Endothelial cell of umbilical vein (primary cell): ENCODE measurements at regions not wholly inside any gene's neighbourhood (a gene's known extent, or its start where the extent isn't known, plus 50 kb on each side); places are given as distances from the start of the nearest gene placed in this dataset.

Source experiments
- BruUV-seq: library from RNA; stranded (reverse); fragments of 400-500 nt; replicated peaks from 2 replicates; lab custom pipeline; 2021; lab: Mats Ljungman, UMichigan
- CTCF ChIA-PET: fragments of 300-600, 350-600 bp; sonication (Branson Sonifier 250); formaldehyde crosslinking; loops from one replicate; lab custom pipeline; 2021; ENCODE audit warnings: antibody characterized with exemption, inconsistent platforms; lab: Charles Lee
- POLR2A ChIA-PET: fragments of 300-600, 350-600 bp; sonication (Branson Sonifier 250); formaldehyde crosslinking; loops from one replicate; lab custom pipeline; 2021; ENCODE audit warnings: antibody characterized with exemption, inconsistent platforms; lab: Charles Lee
- DNase-seq: peaks from one replicate; pipeline ENCODE4 v3.0.0-alpha.2; 2011; ENCODE audit warnings: low read depth, low spot score
- FAIRE-seq: peaks from 2 replicates; lab custom pipeline; 2011; peaks lifted over from hg19 to GRCh38; lab: Jason Lieb, UNC
- H2AFZ ChIP-seq: 2 replicates; pipeline ENCODE4 v1.6.0; 2012; ENCODE audit warnings: low read depth, low read length, control low read depth, inconsistent platforms
- H3K27ac ChIP-seq: 2 replicates; pipeline ENCODE4 v1.5.1; 2011; ENCODE audit warnings: low read depth, mild to moderate bottlenecking, control low read depth, low read length, moderate library complexity; ENCODE audit not compliant: insufficient read depth
- H3K27me3 ChIP-seq, 2 experiments: 2 replicates each; pipeline versions ENCODE4 v1.6.0 to v1.6.1; 2011; ENCODE audit warnings: low read length in 2 of 2, mixed read lengths in 1 of 2; ENCODE audit not compliant: control insufficient read depth in 2 of 2, insufficient read depth in 2 of 2
- H3K36me3 ChIP-seq, 2 experiments: 2 replicates in 1 of 2; 3 replicates in 1 of 2; pipeline ENCODE4 v1.5.1; 2011; ENCODE audit warnings: low read length in 2 of 2, mild to moderate bottlenecking in 1 of 2, moderate library complexity in 1 of 2; ENCODE audit not compliant: control insufficient read depth in 2 of 2, insufficient read depth in 2 of 2; ENCODE audit errors: extremely low read depth in 1 of 2
- H3K4me1 ChIP-seq: 3 replicates; pipeline ENCODE4 v1.5.1; 2011; ENCODE audit warnings: mild to moderate bottlenecking, low read length; ENCODE audit not compliant: control insufficient read depth, insufficient read depth; ENCODE audit errors: extremely low read depth
- H3K4me2 ChIP-seq: 2 replicates; pipeline ENCODE4 v1.6.1; 2011; ENCODE audit warnings: low read length, control low read depth, mixed read lengths; ENCODE audit not compliant: insufficient read depth
- H3K4me3 ChIP-seq, 3 experiments: fragments of 200-600 bp in 1 of 3; sonication (generic), shearing (Covaris generic) in 1 of 3; replicated peaks in 1 of 3; 2 replicates each; pipeline ENCODE4 v1.5.1; 2011 to 2016; ENCODE audit warnings: control low read depth in 3 of 3, low read length in 3 of 3, mild to moderate bottlenecking in 2 of 3, inconsistent platforms in 1 of 3, low read depth in 1 of 3, moderate library complexity in 1 of 3; ENCODE audit not compliant: insufficient read depth in 1 of 3
- H3K79me2 ChIP-seq: 2 replicates; pipeline ENCODE4 v1.6.0; 2012; ENCODE audit warnings: low read length, inconsistent platforms; ENCODE audit not compliant: control insufficient read depth, insufficient read depth
- H3K9ac ChIP-seq: replicated peaks from 2 replicates; pipeline ENCODE3; 2011; ENCODE audit warnings: low read length, control low read depth; ENCODE audit not compliant: insufficient read depth; ENCODE audit errors: extremely low read depth
- H3K9me1 ChIP-seq: replicated peaks from 3 replicates; pipeline ENCODE4 v1.6.0; 2011; ENCODE audit warnings: mild to moderate bottlenecking, low read length; ENCODE audit not compliant: control insufficient read depth, insufficient read depth; ENCODE audit errors: extremely low read depth
- H3K9me3 ChIP-seq: replicated peaks from 2 replicates; pipeline ENCODE4 v1.5.1; 2012; ENCODE audit warnings: low read length, inconsistent platforms; ENCODE audit not compliant: control insufficient read depth, insufficient read depth
- H4K20me1 ChIP-seq: replicated peaks from 2 replicates; pipeline ENCODE3; 2011; ENCODE audit warnings: mild to moderate bottlenecking, low read length; ENCODE audit not compliant: control insufficient read depth, insufficient read depth; ENCODE audit errors: extremely low read depth
- CTCF ChIP-seq, 2 donors: IDR thresholded peaks; 1 replicate in 1 of 2; 2 replicates in 1 of 2; pipeline ENCODE4 v1.5.1; 2011; ENCODE audit warnings: low read length in 2 of 2, mild to moderate bottlenecking in 2 of 2, moderate library complexity in 2 of 2, control low read depth in 1 of 2, inconsistent platforms in 1 of 2, low read depth in 1 of 2; ENCODE audit not compliant: insufficient read depth in 1 of 2; ENCODE audit errors: extremely low read depth in 1 of 2
- EZH2 ChIP-seq: IDR thresholded peaks from 2 replicates; pipeline ENCODE4 v1.6.1; 2012; ENCODE audit warnings: borderline replicate concordance, low read depth, mild to moderate bottlenecking, moderate library complexity, low read length, inconsistent platforms; ENCODE audit not compliant: severe bottlenecking
- FOS ChIP-seq: IDR thresholded peaks from 2 replicates; pipeline ENCODE4 v1.6.1; 2011; ENCODE audit warnings: mild to moderate bottlenecking, low read length, moderate library complexity, borderline replicate concordance; ENCODE audit not compliant: insufficient read depth
- GATA2 ChIP-seq: IDR thresholded peaks from 2 replicates; pipeline ENCODE4 v1.7.0; 2011; ENCODE audit warnings: low read depth, mild to moderate bottlenecking, moderate library complexity, mixed read lengths, low read length; ENCODE audit not compliant: insufficient read length, insufficient read depth
- JUN ChIP-seq: IDR thresholded peaks from 2 replicates; pipeline ENCODE4 v1.6.1; 2011; ENCODE audit warnings: borderline replicate concordance, low read depth; ENCODE audit not compliant: insufficient read length, insufficient read depth
- MYC ChIP-seq: IDR thresholded peaks from one replicate; pipeline ENCODE4 v1.6.1; 2011; ENCODE audit warnings: mild to moderate bottlenecking, low read depth, low read length
- POLR2A ChIP-seq: IDR thresholded peaks from 2 replicates; pipeline ENCODE4 v1.6.1; 2012; ENCODE audit warnings: low read depth, mild to moderate bottlenecking, control low read depth, low read length
- POLR2AphosphoS5 ChIP-seq: IDR thresholded peaks from 2 replicates; pipeline ENCODE4 v1.6.1; 2012; ENCODE audit warnings: low read depth, mild to moderate bottlenecking, control low read depth, low read length, moderate library complexity; ENCODE audit not compliant: insufficient read depth
- dilution Hi-C: fragments of 300-500 bp; cut with MboI; formaldehyde crosslinking; loops from one replicate; pipeline ENCODE4 v1.15.0; 2019; ENCODE audit warnings: low sequenced_read_pairs; ENCODE audit not compliant: extremely low pct_ligation_motif_present
- intact Hi-C: fragments of 100-400 bp; cut with micrococcal nuclease; formaldehyde crosslinking; loops from one replicate; pipeline ENCODE4 v1.10.0; 2022
- TF ChIP-seq, protein P1 (sequence below): IDR thresholded peaks from 2 replicates; pipeline ENCODE4 v1.6.1; 2011; ENCODE audit not compliant: insufficient read depth, insufficient read length

GRCh38 chr18:72935744-72936143 lies 68.0 kb upstream of the NETO1 start:
- Histone ChIP-seq H3K9me1 (no peaks in the 10 kb centered on the region), H3K79me2 (no peaks in the 10 kb centered on the region), H2AFZ (no peak overlapping the region), H3K4me3 (no peak overlapping the region), H3K27me3 (no peaks in the 10 kb centered on the region), H3K4me2 (no peak overlapping the region), H3K27ac (no peak overlapping the region), H3K36me3 (no peaks in the 10 kb centered on the region), H3K4me1 (no peaks in the 10 kb centered on the region), H3K9ac (no peak overlapping the region), H3K9me3 (peaks cover 8% of the 10 kb centered on the region), H4K20me1 (no peaks in the 10 kb centered on the region)
- ChIA-PET CTCF (no interaction called here), POLR2A (no interaction called here)
- BruUV-seq: no TSS peak
- FAIRE-seq (no peak), DNase-seq (no peak)
- dilution Hi-C loops: no loop called here
- intact Hi-C loops: no loop called here
- TF ChIP-seq JUN (no peak), POLR2AphosphoS5 (no peak), GATA2 (no peak), FOS (no peak), EZH2 (no peak), MYC (no peak), CTCF (IDR thresholded peaks at IDR 0.05; ENCODE audit: extremely low read depth in 1 of 2, insufficient read depth in 1 of 2, low read depth in 1 of 2, low read length in 2 of 2) (no peak), POLR2A (no peak)
- TF ChIP-seq, protein P1, sequence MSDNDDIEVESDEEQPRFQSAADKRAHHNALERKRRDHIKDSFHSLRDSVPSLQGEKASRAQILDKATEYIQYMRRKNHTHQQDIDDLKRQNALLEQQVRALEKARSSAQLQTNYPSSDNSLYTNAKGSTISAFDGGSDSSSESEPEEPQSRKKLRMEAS: no peak
